ENCODE measurements at regions not wholly inside any gene's neighbourhood (a gene's known extent, or its start where the extent isn't known, plus 50 kb on each side); places are given as distances from the start of the nearest gene placed in this dataset.

DNA sequence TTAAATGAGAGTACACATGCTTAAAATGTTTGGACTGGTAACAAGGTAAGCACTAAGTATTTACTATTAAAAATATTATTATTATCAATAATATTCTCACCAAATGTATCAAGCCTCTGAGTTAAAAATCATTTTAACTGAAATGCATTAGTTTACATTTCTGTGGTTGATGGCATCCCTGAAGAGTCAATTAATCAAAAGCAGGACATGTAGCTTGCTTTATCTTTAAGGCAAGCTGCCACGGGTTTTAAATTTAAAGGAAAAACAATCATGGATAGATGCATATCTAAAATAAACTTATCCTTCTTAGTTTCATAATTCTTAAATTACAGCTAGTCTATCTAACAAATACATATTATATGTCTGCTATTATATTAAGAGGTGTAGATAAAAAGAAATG is 584.8 kb upstream of the INTU start:
- H3K79me2 ChIP-seq (ENCODE audit: control insufficient read depth, insufficient read depth, low read length) = no peaks in the 10 kb centered on the region
- H3K9me3 ChIP-seq (replicated peaks; ENCODE audit: control insufficient read depth, insufficient read depth, low read length) = no peaks in the 10 kb centered on the region
- H4K20me1 ChIP-seq (ENCODE audit: control insufficient read depth, insufficient read depth) = no peaks in the 10 kb centered on the region
- no peaks in the 10 kb centered on the region for H3K4me1 ChIP-seq (ENCODE audit: control insufficient read depth, insufficient read depth, low read length)
- H3K9ac ChIP-seq (ENCODE audit: control insufficient read depth, insufficient read depth, low read length) = no peak overlapping the region
- no peak overlapping the region for H3K4me2 ChIP-seq (ENCODE audit: control insufficient read depth, insufficient read depth)
- DNase-seq (ENCODE audit: low read depth, low spot score) = no peak
- ChIA-PET RAD21 (ENCODE audit: unreplicated experiment) (no interaction called here), CTCF (no interaction called here), SMC1A (ENCODE audit: uncharacterized antibody, unreplicated experiment) (no interaction called here), POLR2A (no interaction called here)
- 0% methylated on average over 1 of the region's 1 CpG for WGBS (ENCODE audit: insufficient coverage, insufficient replicate concordance, low lambda C conversion rate, missing lambda C conversion rate)
- no TSS peak for BruUV-seq (replicated peaks)
- in situ Hi-C loops (cut with MboI) (no loop called here), intact Hi-C loops (cut with micrococcal nuclease; ENCODE audit: unreplicated experiment) (no loop called here)
- no peak for ATAC-seq
- H2AFZ ChIP-seq (ENCODE audit: control insufficient read depth, low read depth, low read length) = no peak overlapping the region
- TF ChIP-seq SMC3 (IDR thresholded peaks at IDR 0.05; ENCODE audit: borderline replicate concordance, low read length) (no peak), ATF7 (IDR thresholded peaks at IDR 0.05; ENCODE audit: low read depth) (no peak), POLR2A (IDR thresholded peaks at IDR 0.05; ENCODE audit: low read depth, low read length) (no peak), CBFB (IDR thresholded peaks at IDR 0.05; ENCODE audit: low read depth) (no peak), SMAD1 (IDR thresholded peaks at IDR 0.05; ENCODE audit: low read depth, partially characterized antibody) (no peak), NFIC (IDR thresholded peaks at IDR 0.05; ENCODE audit: low read depth, low read length) (no peak), CEBPB (IDR thresholded peaks at IDR 0.05; ENCODE audit: borderline replicate concordance in 1 of 2, low read depth in 2 of 2, low read length in 2 of 2) (no peak), RCOR1 (conservative IDR thresholded peaks at IDR 0.05; ENCODE audit: low read depth, low read length) (no peak), RAD51 (IDR thresholded peaks at IDR 0.05) (no peak), RELA (IDR thresholded peaks at IDR 0.05; ENCODE audit: borderline replicate concordance, partially characterized antibody) (no peak)
- TF ChIP-seq, protein P1, sequence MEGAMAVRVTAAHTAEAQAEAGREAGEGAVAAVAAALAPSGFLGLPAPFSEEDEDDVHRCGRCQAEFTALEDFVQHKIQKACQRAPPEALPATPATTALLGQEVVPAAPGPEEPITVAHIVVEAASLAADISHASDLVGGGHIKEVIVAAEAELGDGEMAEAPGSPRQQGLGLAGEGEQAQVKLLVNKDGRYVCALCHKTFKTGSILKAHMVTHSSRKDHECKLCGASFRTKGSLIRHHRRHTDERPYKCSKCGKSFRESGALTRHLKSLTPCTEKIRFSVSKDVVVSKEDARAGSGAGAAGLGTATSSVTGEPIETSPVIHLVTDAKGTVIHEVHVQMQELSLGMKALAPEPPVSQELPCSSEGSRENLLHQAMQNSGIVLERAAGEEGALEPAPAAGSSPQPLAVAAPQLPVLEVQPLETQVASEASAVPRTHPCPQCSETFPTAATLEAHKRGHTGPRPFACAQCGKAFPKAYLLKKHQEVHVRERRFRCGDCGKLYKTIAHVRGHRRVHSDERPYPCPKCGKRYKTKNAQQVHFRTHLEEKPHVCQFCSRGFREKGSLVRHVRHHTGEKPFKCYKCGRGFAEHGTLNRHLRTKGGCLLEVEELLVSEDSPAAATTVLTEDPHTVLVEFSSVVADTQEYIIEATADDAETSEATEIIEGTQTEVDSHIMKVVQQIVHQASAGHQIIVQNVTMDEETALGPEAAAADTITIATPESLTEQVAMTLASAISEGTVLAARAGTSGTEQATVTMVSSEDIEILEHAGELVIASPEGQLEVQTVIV (IDR thresholded peaks at IDR 0.05; ENCODE audit: borderline replicate concordance, partially characterized antibody) = no peak
- no peak for FAIRE-seq
- H3K4me3 ChIP-seq = no peak overlapping the region
- H3K27ac ChIP-seq (ENCODE audit: control insufficient read depth, insufficient read depth) = no peak overlapping the region
- no peaks in the 10 kb centered on the region for H3K27me3 ChIP-seq (replicated peaks in 1 of 2; ENCODE audit: control insufficient read depth in 2 of 2, insufficient read depth in 2 of 2, low read length in 1 of 2)
- no peaks in the 10 kb centered on the region for H3K36me3 ChIP-seq (ENCODE audit: control insufficient read depth in 2 of 2, insufficient read depth in 2 of 2, low read length in 1 of 2)
